ENCODE measurements at regions not wholly inside any gene's neighbourhood (a gene's known extent, or its start where the extent isn't known, plus 50 kb on each side); places are given as distances from the start of the nearest gene placed in this dataset.

DNA sequence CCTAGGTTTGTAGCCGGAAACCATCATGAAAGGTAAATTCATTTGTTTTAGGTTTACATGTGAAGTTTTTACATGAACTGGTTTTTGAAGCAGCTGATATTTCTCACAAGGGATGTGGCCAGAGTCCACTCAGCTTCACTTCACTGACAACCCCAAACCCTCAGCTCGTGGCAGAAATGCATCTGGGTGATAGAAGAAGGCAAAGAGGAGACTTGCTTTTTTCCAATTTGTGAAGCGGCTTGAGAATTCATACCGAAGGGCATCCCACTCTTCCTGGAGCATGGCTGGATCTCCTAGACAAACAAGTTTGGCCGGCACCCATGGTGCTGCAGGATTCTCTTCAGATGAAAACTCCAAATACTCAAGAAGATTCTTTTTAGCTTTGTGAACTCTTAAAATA, 392.8 kb upstream of the CNR1 start:
- no peak for DNase-seq (ENCODE audit: low spot score)

DNA sequence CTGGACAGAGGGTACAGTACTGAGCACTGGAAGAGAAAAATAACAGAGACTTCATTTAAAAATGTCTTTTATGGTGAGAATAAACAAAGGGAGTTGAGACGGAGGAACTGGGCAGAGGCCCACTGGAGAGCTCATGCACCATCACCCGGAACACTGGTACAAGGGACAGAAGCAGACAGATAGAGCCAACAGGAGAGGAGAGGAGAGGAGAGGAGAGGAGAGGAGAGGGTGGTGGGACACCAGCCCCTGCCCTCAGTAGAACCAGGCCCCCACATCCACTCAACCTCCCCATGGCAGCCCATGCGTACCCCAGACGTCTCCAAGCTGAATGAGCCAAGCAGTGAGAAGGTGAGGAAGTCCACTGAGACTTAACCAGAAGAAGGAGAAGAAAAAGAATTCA, 390.5 kb upstream of the CNR1 start:
- DNase-seq (ENCODE audit: low spot score): no peak

DNA sequence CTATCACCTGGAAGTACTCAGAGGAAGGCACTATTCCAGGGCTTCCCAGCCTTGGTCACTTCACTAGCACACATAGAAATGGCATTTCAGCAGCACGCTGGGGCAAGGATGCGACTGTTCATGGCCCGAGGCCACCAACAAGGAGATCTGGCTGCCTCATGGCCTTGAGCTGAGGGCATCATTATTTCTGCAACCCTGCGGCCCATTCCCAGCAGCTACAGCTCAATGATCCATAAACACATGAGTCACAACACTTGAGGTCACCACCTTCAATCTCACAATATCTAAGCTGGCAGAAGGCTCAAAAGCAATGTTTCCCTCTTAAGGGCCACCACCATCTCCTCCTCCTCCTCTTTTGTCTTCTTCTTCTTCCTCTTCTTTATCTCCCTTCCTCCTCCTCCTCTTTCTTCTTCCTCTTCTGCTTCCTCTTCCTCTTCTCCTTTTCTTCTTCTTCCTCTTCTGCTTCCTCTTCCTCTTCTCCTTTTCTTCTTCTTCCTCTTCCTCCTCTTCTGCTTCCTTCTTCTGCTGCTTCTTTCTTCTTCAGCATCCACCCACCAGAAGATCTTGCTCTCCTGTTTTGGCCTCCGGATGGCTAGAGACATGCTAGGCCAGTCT, 382.9 kb upstream of the CNR1 start:
- DNase-seq (ENCODE audit: low spot score): no peak

DNA sequence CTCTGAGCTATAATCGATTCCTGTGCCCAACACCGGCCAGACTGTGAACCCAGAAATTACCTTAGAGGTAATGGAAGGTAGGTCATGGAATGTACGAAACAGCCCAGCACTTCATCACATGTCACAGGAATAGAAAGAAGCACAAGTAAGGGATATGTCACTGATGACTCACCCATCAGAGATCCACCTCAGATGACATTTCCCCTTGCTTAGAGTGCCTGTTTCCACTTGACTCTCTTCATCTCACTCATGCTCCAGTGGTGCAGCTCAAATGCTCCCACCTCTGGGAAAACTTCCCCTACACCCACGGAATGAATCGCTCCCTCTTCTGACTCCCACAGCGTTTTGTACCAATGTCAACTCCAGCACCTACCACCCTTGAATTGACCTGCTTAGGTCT, 381.6 kb upstream of the CNR1 start:
- DNase-seq (ENCODE audit: low spot score): no peak

- no peak for DNase-seq (ENCODE audit: low spot score)
Observed at GRCh38 chr6:88545991-88546390, 379.8 kb upstream of the CNR1 start.

GRCh38 chr6:88544986-88545612, 379.0 kb upstream of the CNR1 start:
- no peak for DNase-seq (ENCODE audit: low spot score)

DNA sequence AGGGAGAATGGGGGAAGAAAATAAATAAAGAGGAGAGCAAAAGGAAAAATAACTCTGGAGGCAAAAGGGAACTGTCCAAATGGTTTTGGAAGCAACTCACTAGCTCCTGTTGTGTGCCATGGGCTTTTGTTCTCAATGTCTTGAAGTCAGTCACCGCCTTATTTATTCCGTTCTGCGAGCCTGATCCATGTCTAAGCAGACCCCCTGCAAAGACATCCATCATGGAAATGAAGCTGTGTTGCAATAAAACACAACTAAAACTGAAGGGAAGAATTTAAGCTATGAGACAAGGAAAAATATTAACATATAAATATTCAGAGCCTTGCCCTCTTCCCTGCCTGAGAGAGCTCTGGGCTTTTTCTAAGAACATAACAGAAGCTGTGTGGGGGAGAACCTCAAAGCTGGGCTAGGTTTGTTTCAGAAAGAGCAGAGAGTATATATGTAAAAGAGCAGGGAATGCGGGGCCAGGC, 373.2 kb upstream of the CNR1 start:
- no peak for DNase-seq (ENCODE audit: low spot score)

DNA sequence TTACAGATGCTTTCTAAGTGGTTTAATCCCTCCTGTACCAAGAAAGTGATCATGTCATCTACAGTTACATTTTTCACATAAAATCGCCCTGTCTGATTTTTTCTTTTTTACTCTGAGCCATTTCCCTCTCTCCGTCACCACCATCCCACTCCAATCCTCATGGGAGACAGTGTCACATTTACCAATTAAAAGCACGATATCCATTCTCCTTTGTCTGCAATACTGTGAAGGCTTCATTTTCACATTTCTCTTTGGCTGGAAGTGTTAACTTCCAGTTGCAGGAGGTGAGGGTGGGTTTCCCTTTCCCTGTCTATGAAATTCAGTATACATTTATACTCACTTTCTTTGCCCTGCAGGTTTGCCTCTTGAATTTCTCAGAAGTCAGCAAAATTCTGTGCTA, 372.7 kb upstream of the CNR1 start:
- DNase-seq (ENCODE audit: low spot score): no peak

DNA sequence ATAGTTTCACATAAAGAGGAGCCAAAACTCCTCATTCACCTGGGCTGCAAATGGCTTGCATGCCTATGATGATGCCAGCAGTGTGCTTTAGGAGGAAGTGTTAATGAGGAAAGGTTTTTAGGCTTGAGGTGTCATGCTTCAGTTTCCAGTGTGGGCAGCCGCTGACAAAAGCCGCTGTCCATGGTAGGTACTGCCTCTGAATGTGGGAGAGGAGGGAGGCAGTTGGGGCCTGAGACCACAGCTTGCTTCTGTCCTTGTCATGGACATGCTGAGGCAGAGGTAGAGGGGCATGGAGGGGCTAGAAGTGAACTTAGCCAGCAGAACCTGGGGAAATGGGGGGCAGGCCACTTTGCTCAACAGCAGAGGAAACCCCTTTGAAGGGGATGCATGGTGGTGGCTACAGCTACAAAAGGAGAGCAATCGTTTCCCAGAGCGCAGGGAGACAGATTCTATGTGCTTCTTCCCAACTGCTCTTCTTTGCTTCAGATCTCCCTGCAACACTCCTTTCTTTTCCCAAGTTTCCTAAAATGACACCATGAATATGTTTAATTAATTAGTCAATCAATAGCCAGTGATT, 372.1 kb upstream of the CNR1 start:
- peak; percentile 27 for DNase-seq (ENCODE audit: low spot score)

- DNase-seq (ENCODE audit: low spot score): no peak
Observed at GRCh38 chr6:88536071-88536625, 370.0 kb upstream of the CNR1 start.

- DNase-seq (ENCODE audit: low spot score): no peak
Observed at GRCh38 chr6:88535306-88535705, 369.2 kb upstream of the CNR1 start.

GRCh38 chr6:88532241-88532860, 366.2 kb upstream of the CNR1 start:
- DNase-seq (ENCODE audit: low spot score): no peak

DNA sequence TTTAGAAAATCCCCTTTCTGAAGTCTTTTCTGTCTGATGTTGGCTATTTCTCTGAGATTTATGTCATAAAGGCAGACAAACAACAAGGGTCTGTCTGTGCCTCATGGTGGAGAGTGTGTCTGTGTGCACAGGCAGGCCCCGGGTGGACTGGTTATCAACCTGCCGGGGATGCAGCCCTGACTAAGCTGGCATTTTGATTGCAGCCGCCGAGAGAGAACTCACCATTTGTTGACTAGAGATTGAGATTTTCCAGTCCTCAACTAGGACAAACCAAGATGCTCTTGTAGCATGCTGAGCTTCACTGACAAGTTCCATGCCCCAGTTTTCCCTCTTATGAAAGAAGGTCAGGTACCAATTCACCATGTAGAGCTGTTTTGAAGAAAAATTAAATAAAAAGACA, 363.6 kb upstream of the CNR1 start:
- DNase-seq (ENCODE audit: low spot score): no peak

GRCh38 chr6:88520445-88520844, 354.3 kb upstream of the CNR1 start:
- DNase-seq (ENCODE audit: low spot score): no peak

GRCh38 chr6:88520017-88520338, 353.8 kb upstream of the CNR1 start:
- DNase-seq (ENCODE audit: low spot score): no peak

- DNase-seq (ENCODE audit: low spot score): no peak
Observed at GRCh38 chr6:88519301-88520016, 353.3 kb upstream of the CNR1 start.

DNA sequence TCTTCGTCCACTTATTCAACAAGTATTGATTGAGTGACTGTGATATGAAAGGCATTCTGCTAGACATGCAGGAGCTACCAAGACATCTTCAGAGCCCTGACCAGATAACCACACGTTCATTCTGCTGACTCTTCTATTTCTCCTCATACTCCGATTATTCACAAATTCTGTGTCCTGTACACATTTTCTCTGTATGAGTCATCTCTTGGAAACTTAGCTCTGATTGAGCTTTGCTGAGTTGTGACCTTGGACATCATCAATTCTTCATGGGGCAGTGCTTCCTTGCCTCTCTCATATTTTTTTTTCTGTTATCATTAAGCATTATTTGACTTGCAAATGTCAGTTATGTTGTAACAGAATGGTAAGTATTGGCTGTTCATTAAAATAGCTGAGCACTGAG, 351.6 kb upstream of the CNR1 start:
- no peak for DNase-seq (ENCODE audit: low spot score)

DNA sequence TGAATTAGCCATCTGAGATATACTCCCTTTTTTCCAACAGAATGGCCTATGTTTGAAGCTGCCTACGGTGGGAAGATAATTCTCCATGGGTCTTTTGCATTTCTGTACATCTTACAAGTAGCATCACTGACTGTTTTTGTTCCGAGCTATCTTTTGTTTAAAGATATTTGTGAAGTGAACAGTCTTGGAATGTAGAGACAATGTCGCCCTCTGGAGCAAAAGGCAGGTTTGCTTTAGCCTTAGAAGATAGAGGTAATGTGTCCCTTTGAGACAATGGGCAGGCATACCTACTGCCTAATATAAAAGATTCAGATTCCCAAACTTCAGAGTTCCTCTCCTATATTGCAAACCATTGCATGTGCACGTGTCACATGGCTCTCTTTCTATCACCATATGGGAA, 347.8 kb upstream of the CNR1 start:
- DNase-seq (ENCODE audit: low spot score): no peak

GRCh38 chr6:88513471-88513870, 347.3 kb upstream of the CNR1 start:
- DNase-seq (ENCODE audit: low spot score): no peak

GRCh38 chr6:88512951-88513350, 346.8 kb upstream of the CNR1 start:
- DNase-seq (ENCODE audit: low spot score): no peak

GRCh38 chr6:88502391-88502790, 336.2 kb upstream of the CNR1 start:
- no peak for DNase-seq (ENCODE audit: low spot score)

GRCh38 chr6:88499845-88500699, 333.9 kb upstream of the CNR1 start:
- no peak for DNase-seq (ENCODE audit: low spot score)
